Endothelial cell (in vitro differentiated cells): ENCODE measurements at regions not wholly inside any gene's neighbourhood (a gene's known extent, or its start where the extent isn't known, plus 50 kb on each side); places are given as distances from the start of the nearest gene placed in this dataset.
"Not testable (repeated sequence)": the region's sequence is repeated elsewhere in the genome, so short reads cannot be mapped to it uniquely, and the experiment has no call there.

ENCODE experiments used
- DNase-seq: peaks from one replicate; pipeline ENCODE4 v3.0.0; 2021; ENCODE audit warnings: low spot score
- H3K27ac Mint-ChIP-seq: one replicate; pipeline ENCODE4 v1.8.0; 2021; ENCODE audit warnings: mixed read lengths, inconsistent platforms; ENCODE audit not compliant: unreplicated experiment
- H3K27me3 Mint-ChIP-seq: one replicate; pipeline ENCODE4 v1.8.0; 2021; ENCODE audit warnings: mild to moderate bottlenecking, moderate library complexity, mixed read lengths, inconsistent platforms; ENCODE audit not compliant: unreplicated experiment
- H3K36me3 Mint-ChIP-seq: one replicate; pipeline ENCODE4 v1.8.0; 2021; ENCODE audit warnings: mild to moderate bottlenecking, low read depth, mixed read lengths, inconsistent platforms; ENCODE audit not compliant: unreplicated experiment
- H3K4me1 Mint-ChIP-seq: one replicate; pipeline ENCODE4 v1.8.0; 2021; ENCODE audit warnings: mild to moderate bottlenecking, mixed read lengths, inconsistent platforms; ENCODE audit not compliant: unreplicated experiment
- H3K4me3 Mint-ChIP-seq: one replicate; pipeline ENCODE4 v1.8.0; 2021; ENCODE audit warnings: mild to moderate bottlenecking, mixed read lengths, inconsistent platforms; ENCODE audit not compliant: unreplicated experiment
- H3K9me3 Mint-ChIP-seq: one replicate; pipeline ENCODE4 v1.8.0; 2021; ENCODE audit warnings: mixed read lengths, inconsistent platforms; ENCODE audit not compliant: unreplicated experiment
- CTCF ChIP-seq: fragments of 200-600 bp; sonication (generic); IDR thresholded peaks from one replicate; pipeline ENCODE4 v1.5.0; 2021; ENCODE audit warnings: antibody characterized with exemption; ENCODE audit not compliant: unreplicated experiment

GRCh38 chr5:50583621-50584020 lies 82.8 kb upstream of the PARP8 start:
- no peak for DNase-seq
- Mint-ChIP-seq H3K4me3 (no peak overlapping the region), H3K9me3 (no peaks in the 10 kb centered on the region), H3K27me3 (peaks cover 3% of the 10 kb centered on the region), H3K27ac (no peak overlapping the region), H3K4me1 (no peaks in the 10 kb centered on the region), H3K36me3 (no peaks in the 10 kb centered on the region)
- TF ChIP-seq CTCF = no peak

GRCh38 chr5:50588471-50588870 lies 78.0 kb upstream of the PARP8 start:
- H3K27me3 Mint-ChIP-seq, H3K9me3 Mint-ChIP-seq, H3K4me3 Mint-ChIP-seq, H3K27ac Mint-ChIP-seq, DNase-seq, H3K36me3 Mint-ChIP-seq, H3K4me1 Mint-ChIP-seq: not testable (repeated sequence)

GRCh38 chr5:50590444-50591189 lies 75.8 kb upstream of the PARP8 start:
- not testable (repeated sequence) for H3K27ac Mint-ChIP-seq, H3K4me1 Mint-ChIP-seq, H3K9me3 Mint-ChIP-seq, H3K27me3 Mint-ChIP-seq, H3K4me3 Mint-ChIP-seq, H3K36me3 Mint-ChIP-seq, DNase-seq

GRCh38 chr5:50591338-50591737 lies 75.1 kb upstream of the PARP8 start:
- H3K9me3 Mint-ChIP-seq, H3K27ac Mint-ChIP-seq, H3K4me1 Mint-ChIP-seq, H3K4me3 Mint-ChIP-seq, H3K27me3 Mint-ChIP-seq, H3K36me3 Mint-ChIP-seq, DNase-seq: not testable (repeated sequence)

GRCh38 chr5:50593681-50594080 lies 72.8 kb upstream of the PARP8 start:
- H3K36me3 Mint-ChIP-seq = no peaks in the 10 kb centered on the region
- H3K4me1 Mint-ChIP-seq = peaks cover 4% of the 10 kb centered on the region
- H3K9me3 Mint-ChIP-seq = no peaks in the 10 kb centered on the region
- H3K4me3 Mint-ChIP-seq = no peak overlapping the region
- TF ChIP-seq CTCF = no peak
- H3K27ac Mint-ChIP-seq = no peak overlapping the region
- no peaks in the 10 kb centered on the region for H3K27me3 Mint-ChIP-seq
- no peak for DNase-seq

- Mint-ChIP-seq H3K4me1 (peaks cover 4% of the 10 kb centered on the region), H3K9me3 (no peaks in the 10 kb centered on the region), H3K27me3 (no peaks in the 10 kb centered on the region), H3K4me3 (no peak overlapping the region), H3K27ac (no peak overlapping the region), H3K36me3 (no peaks in the 10 kb centered on the region)
- no peak for TF ChIP-seq CTCF
- no peak for DNase-seq
Observed at GRCh38 chr5:50595199-50595598, 71.2 kb upstream of the PARP8 start.

GRCh38 chr5:50601576-50601975 lies 64.9 kb upstream of the PARP8 start:
- DNase-seq, H3K27me3 Mint-ChIP-seq, H3K27ac Mint-ChIP-seq, H3K4me3 Mint-ChIP-seq, H3K9me3 Mint-ChIP-seq, H3K36me3 Mint-ChIP-seq, H3K4me1 Mint-ChIP-seq: not testable (repeated sequence)
